K562 (cell line): ENCODE measurements at regions not wholly inside any gene's neighbourhood (a gene's known extent, or its start where the extent isn't known, plus 50 kb on each side); places are given as distances from the start of the nearest gene placed in this dataset.

Source experiments
- ATAC-seq: fragments of 200-7000 bp; cut with Tn5 transposase; 3 replicates; pipeline ENCODE4 v1.9.1; 2020; ENCODE audit warnings: moderate library complexity
- BruUV-seq: library from RNA; stranded (reverse); fragments of 400-500 nt; replicated peaks from 2 replicates; lab custom pipeline; 2021; lab: Mats Ljungman, UMichigan
- CTCF ChIA-PET: fragments of 300-600 bp; formaldehyde crosslinking; extraction: SDS; loops from one replicate; lab custom pipeline; 2021; ENCODE audit warnings: low intra/inter-chr PET ratio; lab: Yijun Ruan, JAX
- POLR2A ChIA-PET: fragments of 300-600, 350-650 bp; sonication (Branson Sonifier 250); formaldehyde crosslinking; extraction: SDS; loops from one replicate; lab custom pipeline; 2021; ENCODE audit warnings: antibody characterized with exemption, inconsistent platforms; lab: Yijun Ruan, JAX
- DNase-seq, 4 experiments: peaks; one replicate each; pipeline versions ENCODE4 v3.0.0 to v3.0.0-alpha.2; 2011 to 2018; ENCODE audit warnings: low spot score in 3 of 4, mixed read lengths in 3 of 4; ENCODE audit errors: extremely low read depth in 1 of 4
- FAIRE-seq: peaks from 2 replicates; lab custom pipeline; 2011; peaks lifted over from hg19 to GRCh38; lab: Jason Lieb, UNC
- H2AFZ ChIP-seq: 2 replicates; pipeline ENCODE4 v1.6.0; 2011; ENCODE audit warnings: low read depth, low read length, control low read depth, inconsistent platforms
- H3K27ac ChIP-seq: fragments of 200-600 bp; 3 replicates; pipeline ENCODE4 v1.8.0; 2011; ENCODE audit warnings: low read depth, mild to moderate bottlenecking, control low read depth, inconsistent platforms, low read length, moderate library complexity, mixed read lengths; ENCODE audit errors: extremely low read depth
- H3K27me3 ChIP-seq, 2 experiments: fragments of 300-600 bp in 1 of 2; 2 replicates in 1 of 2; 3 replicates in 1 of 2; pipeline versions ENCODE4 v1.6.0 to v1.8.0; 2011; ENCODE audit warnings: inconsistent platforms in 2 of 2, low read length in 2 of 2, mild to moderate bottlenecking in 1 of 2, mixed read lengths in 1 of 2, moderate library complexity in 1 of 2; ENCODE audit not compliant: control insufficient read depth in 2 of 2, insufficient read depth in 2 of 2
- H3K36me3 ChIP-seq: fragments of 300-600 bp; 3 replicates; pipeline ENCODE4 v1.8.0; 2011; ENCODE audit warnings: mild to moderate bottlenecking, low read length, inconsistent platforms; ENCODE audit not compliant: control insufficient read depth, insufficient read depth
- H3K4me1 ChIP-seq, 2 experiments: fragments of 200-600 bp in 1 of 2; replicated peaks in 1 of 2; 2 replicates in 1 of 2; 3 replicates in 1 of 2; pipeline versions ENCODE4 v1.5.1 to v1.8.0; 2011; ENCODE audit warnings: inconsistent platforms in 2 of 2, low read length in 2 of 2, mild to moderate bottlenecking in 1 of 2, mixed read lengths in 1 of 2, moderate library complexity in 1 of 2; ENCODE audit not compliant: control insufficient read depth in 2 of 2, insufficient read depth in 2 of 2
- H3K4me2 ChIP-seq: 2 replicates; pipeline ENCODE4 v1.6.1; 2011; ENCODE audit warnings: low read length, control low read depth, inconsistent platforms, mixed read lengths; ENCODE audit not compliant: insufficient read depth
- H3K4me3 ChIP-seq: fragments of 200-600 bp; sonication (generic), shearing (Covaris generic); 2 replicates; pipeline ENCODE4 v1.5.1; 2016; ENCODE audit warnings: control low read depth, inconsistent platforms
- H3K79me2 ChIP-seq: fragments of 200-600 bp; 3 replicates; pipeline ENCODE4 v1.8.0; 2011; ENCODE audit warnings: low read length, inconsistent platforms; ENCODE audit not compliant: control insufficient read depth, insufficient read depth
- H3K9ac ChIP-seq, 2 experiments: 2 replicates each; pipeline versions ENCODE4 v1.6.0 to v1.6.1; 2011; ENCODE audit warnings: low read depth in 2 of 2, low read length in 2 of 2, control low read depth in 1 of 2, inconsistent platforms in 1 of 2, mild to moderate bottlenecking in 1 of 2, mixed read lengths in 1 of 2; ENCODE audit not compliant: insufficient read depth in 1 of 2
- H3K9me1 ChIP-seq: one replicate; pipeline ENCODE4 v1.6.0; 2011; ENCODE audit warnings: inconsistent platforms, mild to moderate bottlenecking, low read length, moderate library complexity; ENCODE audit not compliant: control insufficient read depth, insufficient read depth
- H3K9me3 ChIP-seq: replicated peaks from 2 replicates; pipeline ENCODE4 v1.5.1; 2011; ENCODE audit warnings: low read depth, low read length, inconsistent platforms; ENCODE audit not compliant: control insufficient read depth, insufficient read depth
- H4K20me1 ChIP-seq: replicated peaks from 2 replicates; pipeline ENCODE4 v1.6.1; 2011; ENCODE audit warnings: low read length, inconsistent platforms, mixed read lengths; ENCODE audit not compliant: control insufficient read depth, insufficient read depth
- DDX20 ChIP-seq: fragments of 450-650 bp; IDR thresholded peaks from 2 replicates; pipeline ENCODE4 v1.6.1; 2016; ENCODE audit warnings: missing genetic modification characterization, low read depth, mild to moderate bottlenecking, missing compliant biosample characterization, moderate library complexity
- IFI16 ChIP-seq: fragments of 250-450 bp; sonication (Bioruptor Pico); IDR thresholded peaks from 2 replicates; pipeline ENCODE4 v2.1.2; 2022; ENCODE audit warnings: mild to moderate bottlenecking, inconsistent platforms
- MYNN ChIP-seq, 2 experiments: sonication (generic); formaldehyde crosslinking in 1 of 2; IDR thresholded peaks; 2 replicates each; pipeline versions ENCODE4 v1.5.0 to v1.6.1; 2016 to 2020; ENCODE audit warnings: antibody characterized with exemption in 1 of 2, missing genetic modification reagents in 1 of 2
- NFYB ChIP-seq: IDR thresholded peaks from 2 replicates; pipeline ENCODE4 v1.6.1; 2011; ENCODE audit warnings: mild to moderate bottlenecking, moderate library complexity; ENCODE audit not compliant: insufficient read length; ENCODE audit errors: extremely low read depth
- RFX1 ChIP-seq: fragments of 450-650 bp; IDR thresholded peaks from 2 replicates; pipeline ENCODE4 v1.6.1; 2016; ENCODE audit warnings: mild to moderate bottlenecking, moderate library complexity
- ZBED1 ChIP-seq: IDR thresholded peaks from 2 replicates; pipeline ENCODE4 v1.6.1; 2014
- WGBS: fragments of 100-300 bp; shearing (Covaris generic); methylation state at CpG from one replicate; pipeline ENCODE4 v1.1.6; 2016; ENCODE audit warnings: low coverage, mixed read lengths; ENCODE audit not compliant: insufficient coverage; ENCODE audit errors: missing lambda C conversion rate; 5-methylcytosine and 5-hydroxymethylcytosine counted together
- in situ Hi-C: fragments of 300-500 bp; cut with MboI; formaldehyde crosslinking; loops from 4 replicates; pipeline ENCODE4 v1.15.0; 2018; ENCODE audit warnings: inconsistent platforms, mixed read lengths
- intact Hi-C: fragments of 100-400 bp; cut with micrococcal nuclease; formaldehyde crosslinking; loops from 2 replicates; pipeline ENCODE4 v1.14.2; 2022
- TF ChIP-seq, protein P1 (sequence below): fragments of 250-450 bp; sonication (Bioruptor Pico); IDR thresholded peaks from 2 replicates; pipeline ENCODE4 v1.6.1; 2021; ENCODE audit warnings: mild to moderate bottlenecking
- TF ChIP-seq, protein P2 (sequence below), 2 experiments: fragments of 250-450 bp in 1 of 2; fragments of 450-650 bp in 1 of 2; sonication (Bioruptor Pico) in 1 of 2; IDR thresholded peaks; 2 replicates each; pipeline versions ENCODE4 v1.6.1 to v1.8.0; 2016 to 2021; ENCODE audit warnings: mild to moderate bottlenecking in 2 of 2, moderate library complexity in 2 of 2, missing compliant biosample characterization in 1 of 2, missing genetic modification characterization in 1 of 2

DNA sequence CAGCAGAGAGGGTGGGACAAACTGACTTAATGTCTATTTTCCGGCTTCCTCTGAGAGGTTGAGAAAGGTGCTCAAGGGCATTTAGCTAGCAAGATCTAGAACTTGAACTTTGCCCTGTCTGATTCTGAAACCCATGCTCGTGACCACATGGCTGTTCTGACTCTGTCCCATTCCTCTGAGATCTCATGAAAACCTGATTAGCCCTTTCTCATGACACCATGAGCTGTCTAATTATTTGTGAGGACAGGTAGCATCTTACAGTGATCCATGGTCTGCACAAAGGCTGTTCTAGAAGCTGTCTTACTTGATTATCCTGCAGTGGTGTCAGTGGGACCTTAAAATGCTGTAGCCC, 89.6 kb upstream of the TOX2 start:
- Histone ChIP-seq H3K9ac (no peak overlapping the region), H2AFZ (no peak overlapping the region), H4K20me1 (no peaks in the 10 kb centered on the region), H3K4me3 (no peak overlapping the region), H3K27ac (no peak overlapping the region), H3K9me1 (no peaks in the 10 kb centered on the region), H3K4me1 (no peaks in the 10 kb centered on the region), H3K9me3 (no peaks in the 10 kb centered on the region), H3K4me2 (no peak overlapping the region), H3K27me3 (peaks cover 0 to 10% of the 10 kb centered on the region in 2 experiments; a peak in 1 of 5 replicates), H3K79me2 (no peaks in the 10 kb centered on the region), H3K36me3 (no peaks in the 10 kb centered on the region)
- ChIA-PET POLR2A (no interaction called here), CTCF (no interaction called here)
- intact Hi-C loops = no loop called here
- TF ChIP-seq ZBED1 (no peak), NFYB (no peak), IFI16 (CRISPR knock-in tag) (no peak), DDX20 (no peak)
- TF ChIP-seq, protein P1, sequence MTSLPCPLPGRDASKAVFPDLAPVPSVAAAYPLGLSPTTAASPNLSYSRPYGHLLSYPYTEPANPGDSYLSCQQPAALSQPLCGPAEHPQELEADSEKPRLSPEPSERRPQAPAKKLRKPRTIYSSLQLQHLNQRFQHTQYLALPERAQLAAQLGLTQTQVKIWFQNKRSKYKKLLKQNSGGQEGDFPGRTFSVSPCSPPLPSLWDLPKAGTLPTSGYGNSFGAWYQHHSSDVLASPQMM (CRISPR knock-in tag) = no peak
- 0% methylated on average over 2 of the region's 2 CpGs for WGBS
- BruUV-seq = no TSS peak
- no peak for DNase-seq
- in situ Hi-C loops = no loop called here
- no peak for ATAC-seq
- no peak for FAIRE-seq

DNA sequence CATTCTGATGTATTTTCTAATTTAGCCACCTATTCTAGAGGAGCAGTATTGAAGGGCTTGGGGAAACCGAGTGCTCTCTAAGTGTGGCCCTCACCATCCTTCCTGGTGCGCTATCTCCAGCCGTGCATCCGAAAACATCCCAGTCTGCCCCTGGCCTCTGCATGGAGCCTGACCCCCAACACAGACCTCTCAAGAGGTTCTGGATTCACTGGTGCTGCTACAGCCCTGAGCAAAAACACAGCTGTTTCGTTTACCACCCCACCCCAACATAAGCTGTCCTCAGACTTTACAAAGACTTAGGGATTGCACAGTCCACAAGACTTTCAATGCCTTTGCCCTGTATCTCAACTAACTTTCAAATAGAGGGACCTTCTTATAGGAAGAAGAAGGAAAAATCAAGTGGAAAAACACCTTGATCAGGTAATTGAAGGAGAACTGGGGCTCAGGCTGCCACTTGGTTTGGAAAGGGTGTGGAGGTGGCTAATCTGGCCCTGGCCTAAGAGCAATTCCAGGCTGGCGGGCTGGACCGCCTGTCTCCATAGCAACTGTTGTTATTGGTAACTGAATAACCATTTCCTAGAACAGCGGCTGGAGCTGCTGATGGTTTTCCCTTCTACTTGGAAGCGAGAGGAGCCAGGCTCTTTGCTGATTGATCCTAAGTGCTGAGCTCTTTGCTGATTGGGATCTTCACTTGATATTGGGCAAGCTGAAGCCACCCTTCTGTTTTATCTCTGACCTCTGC, 90.2 kb upstream of the TOX2 start:
- FAIRE-seq = no peak
- no TSS peak for BruUV-seq

More for the DNA sequence above, 90.2 kb upstream of the TOX2 start:
- Histone ChIP-seq H3K27me3 (peaks cover 0 to 10% of the 10 kb centered on the region in 2 experiments; a peak in 1 of 5 replicates), H3K9ac (no peak overlapping the region), H3K27ac (no peak overlapping the region), H3K9me3 (no peaks in the 10 kb centered on the region), H4K20me1 (no peaks in the 10 kb centered on the region), H2AFZ (no peak overlapping the region), H3K36me3 (no peaks in the 10 kb centered on the region), H3K79me2 (no peaks in the 10 kb centered on the region), H3K4me1 (no peaks in the 10 kb centered on the region), H3K9me1 (no peaks in the 10 kb centered on the region), H3K4me2 (no peak overlapping the region)
- ChIA-PET POLR2A (no interaction called here), CTCF (no interaction called here)
- in situ Hi-C loops (no loop called here), intact Hi-C loops (no loop called here)
- WGBS = 2% methylated on average over 9 of the region's 9 CpGs
- DNase-seq (peak in 1 of 4 experiments; percentile 13), ATAC-seq (no peak)
- TF ChIP-seq RFX1 = peak; percentile 89
- TF ChIP-seq MYNN (IDR thresholded peaks at IDR 0.05) = peak; percentile 86
- TF ChIP-seq MYNN (CRISPR knock-in tag; IDR thresholded peaks at IDR 0.05) = no peak
- TF ChIP-seq, protein P2, sequence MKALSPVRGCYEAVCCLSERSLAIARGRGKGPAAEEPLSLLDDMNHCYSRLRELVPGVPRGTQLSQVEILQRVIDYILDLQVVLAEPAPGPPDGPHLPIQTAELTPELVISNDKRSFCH (CRISPR knock-in tag; IDR thresholded peaks at IDR 0.05) = no peak
- TF ChIP-seq, protein P2 (tag; IDR thresholded peaks at IDR 0.05) = no peak
- TF ChIP-seq, all 486 proteins: peak for 2
- no peak overlapping the region for H3K4me3 ChIP-seq
